HK-2 (cell line): ENCODE measurements at regions not wholly inside any gene's neighbourhood (a gene's known extent, or its start where the extent isn't known, plus 50 kb on each side); places are given as distances from the start of the nearest gene placed in this dataset.

ENCODE experiments used
- DNase-seq: peaks from one replicate; pipeline ENCODE4 v3.0.0-alpha.2; 2018; ENCODE audit not compliant: unreplicated experiment

DNA sequence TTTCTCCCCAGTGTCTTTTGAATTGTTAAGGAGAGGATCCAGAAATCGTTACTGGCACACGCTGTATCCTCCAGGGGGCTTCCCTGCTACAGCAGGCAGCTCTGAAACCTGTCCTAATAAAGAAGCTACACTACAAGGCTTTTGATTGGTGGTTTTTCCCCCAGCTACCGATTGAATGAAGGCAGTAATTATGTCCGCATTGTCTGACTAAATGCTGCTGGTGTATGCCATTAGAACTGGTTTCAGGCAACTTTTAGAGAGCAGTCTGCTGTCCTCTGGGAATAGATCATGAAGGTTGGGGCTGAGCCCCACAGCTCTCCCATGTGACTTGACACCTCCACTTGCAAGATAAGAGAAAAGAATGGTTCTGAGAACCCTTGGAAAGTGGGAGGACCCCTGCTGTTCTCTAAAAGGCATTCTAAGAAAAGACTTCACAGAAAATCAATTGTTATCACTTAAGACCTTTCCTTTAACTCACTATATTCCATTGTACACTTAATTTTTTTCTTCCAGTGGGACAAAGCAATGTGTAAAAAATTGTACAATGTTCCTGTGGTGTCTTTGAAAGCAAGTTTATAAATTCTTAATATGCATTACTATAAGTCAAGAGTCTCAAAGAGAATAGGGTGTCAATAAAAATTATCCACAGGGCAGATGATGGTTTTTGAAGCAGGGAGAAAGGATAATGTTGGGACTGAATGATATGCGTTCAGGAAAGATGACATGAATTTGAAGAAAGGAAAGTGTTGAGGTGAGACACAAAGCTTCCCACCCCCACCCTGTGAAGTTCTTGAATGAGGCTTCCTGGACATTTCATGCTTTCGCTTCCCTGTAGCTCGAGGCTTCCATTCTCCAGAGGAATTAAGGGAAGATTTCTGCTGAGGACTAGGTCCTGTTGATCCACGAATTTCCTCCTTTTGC, 53.0 kb upstream of the DAZL start:
- no peak for DNase-seq

DNA sequence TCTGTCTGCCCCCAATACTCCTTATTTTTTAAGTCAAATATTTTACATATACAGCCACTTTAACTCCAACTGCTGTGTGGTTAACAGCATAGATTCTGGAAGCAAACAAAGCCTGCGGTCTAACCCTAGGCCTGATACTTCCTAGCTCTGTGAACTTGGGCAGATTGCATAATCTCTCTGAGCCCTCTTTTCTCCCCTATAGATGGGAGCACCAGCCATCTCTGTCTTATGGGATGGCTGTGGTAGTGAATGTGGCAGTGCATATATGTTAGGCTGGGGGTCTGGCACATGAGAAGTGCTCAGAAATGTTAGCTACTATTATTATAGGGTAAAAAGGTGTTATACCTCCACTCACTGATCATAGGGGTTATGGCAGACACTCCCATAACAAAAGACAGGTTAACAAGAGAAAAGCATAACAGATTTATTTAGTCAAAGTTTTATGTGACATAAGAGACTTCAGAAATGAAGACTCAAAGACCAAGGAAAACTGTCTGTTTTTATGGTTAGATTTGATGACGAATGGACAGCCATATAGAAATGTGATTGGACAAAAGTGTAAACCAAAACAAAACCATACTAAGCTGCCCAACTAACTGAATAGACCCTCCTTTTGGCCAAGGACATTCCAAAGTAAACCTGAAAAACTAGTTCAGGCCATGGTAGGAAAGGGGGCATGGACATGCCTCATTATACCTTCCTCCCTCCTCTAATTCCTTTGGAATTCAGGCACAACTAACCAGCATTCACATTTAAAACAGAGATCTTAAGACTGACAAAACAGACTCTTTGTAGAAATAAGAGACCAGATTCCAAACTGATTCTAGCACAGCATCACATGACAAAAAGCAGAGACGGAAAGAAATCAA, 53.9 kb upstream of the DAZL start:
- DNase-seq, result no peak

DNA sequence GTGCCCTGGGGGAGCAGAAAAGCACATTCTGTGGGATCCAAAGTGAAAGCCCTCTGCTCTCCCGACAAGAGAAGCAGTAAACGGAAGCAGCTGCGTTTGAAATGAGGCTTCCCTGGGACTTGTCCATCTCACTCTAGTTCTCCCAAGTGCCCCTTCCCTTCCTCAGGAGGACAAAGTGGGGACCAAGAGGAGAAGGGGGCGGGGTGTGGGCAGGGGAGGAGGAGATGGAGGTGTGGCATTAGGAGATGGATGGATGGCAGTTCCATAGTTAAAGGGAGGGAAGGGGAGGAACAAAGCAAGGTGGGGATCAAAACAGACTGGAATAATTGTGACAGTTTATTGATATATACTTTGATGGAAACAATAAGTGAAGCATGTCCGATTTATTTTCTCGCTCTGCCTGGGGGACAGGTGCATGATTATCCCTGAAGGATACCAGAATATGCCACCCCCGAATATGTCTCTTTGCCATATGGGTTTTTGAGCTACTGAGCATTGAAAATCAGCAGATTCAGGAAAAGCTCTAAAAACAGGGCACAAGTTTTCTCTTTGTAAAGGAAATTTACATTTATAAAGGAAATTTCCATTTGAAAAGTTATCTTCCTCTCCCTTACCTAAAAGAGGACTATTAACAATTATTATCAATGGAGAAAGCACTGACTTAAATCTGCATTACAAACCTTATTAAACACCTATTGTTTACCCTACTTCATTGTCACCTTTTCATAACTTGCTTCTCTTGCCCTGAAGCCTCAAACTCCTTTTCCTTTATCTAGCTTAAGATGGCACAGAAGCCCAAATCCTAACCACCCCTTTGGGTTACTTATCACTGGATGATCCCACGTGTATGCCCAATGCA, 58.9 kb upstream of the DAZL start:
- no peak for DNase-seq

DNA sequence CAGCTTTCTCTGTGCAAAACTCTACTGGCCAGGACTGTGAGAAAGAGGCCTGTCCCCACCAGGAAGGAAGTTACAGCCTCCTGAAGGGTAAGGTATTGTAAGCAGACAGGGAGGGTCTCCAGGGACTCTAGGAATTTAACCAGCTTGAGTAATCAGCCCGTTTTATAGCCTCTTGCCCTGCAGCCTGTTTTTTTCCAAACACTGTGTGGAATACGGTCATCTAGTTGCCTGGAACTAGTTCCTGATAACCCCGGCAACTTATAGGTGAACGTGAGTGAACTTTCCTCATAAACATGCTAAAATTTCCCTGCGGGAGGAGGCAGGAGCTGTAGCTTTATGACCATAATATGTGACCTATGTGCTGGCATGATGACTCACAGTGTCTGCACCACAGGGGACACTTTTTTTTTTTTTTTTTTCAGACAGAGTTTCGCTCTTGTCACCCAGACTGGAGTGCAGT, 60.1 kb upstream of the DAZL start:
- DNase-seq, result no peak

DNA sequence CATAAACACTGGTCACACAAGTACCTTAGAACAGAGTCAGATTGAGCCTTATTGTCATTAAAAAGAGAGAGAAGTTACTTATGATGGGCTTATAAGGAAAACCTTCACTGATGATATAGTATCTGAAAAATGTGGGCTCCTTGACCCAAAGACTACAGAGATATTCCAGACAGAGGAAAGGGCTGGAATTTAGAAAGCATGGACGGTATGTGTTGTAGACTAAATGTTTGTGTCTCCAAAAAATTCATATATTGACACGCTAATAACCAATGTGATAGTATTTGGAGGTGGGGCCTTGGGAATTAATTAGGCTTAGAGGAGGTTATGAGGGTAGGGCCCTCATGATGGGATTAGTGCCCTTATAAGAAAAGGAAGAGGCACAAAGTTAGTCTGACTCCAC, 61.0 kb upstream of the DAZL start:
- no peak for DNase-seq

DNA sequence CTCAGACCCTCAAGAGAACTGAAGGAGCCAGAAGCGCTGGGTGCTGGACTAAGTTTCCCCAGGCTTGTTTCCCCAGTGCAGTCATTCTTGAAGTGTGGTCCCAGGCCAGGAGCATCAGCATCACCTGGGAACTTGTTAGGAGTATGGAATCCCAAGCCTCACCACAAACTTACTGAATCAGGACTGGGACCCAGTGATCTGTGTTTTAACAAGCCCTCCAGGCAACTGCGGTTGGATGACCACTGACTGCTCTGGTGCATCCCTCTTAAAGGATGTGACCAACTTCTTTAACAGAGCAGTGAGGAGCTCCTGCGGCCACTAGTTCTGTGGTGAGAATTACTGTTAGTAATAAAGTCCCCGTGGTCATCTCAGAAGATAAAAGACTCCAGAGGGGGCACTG, 62.4 kb upstream of the DAZL start:
- DNase-seq, result no peak

DNA sequence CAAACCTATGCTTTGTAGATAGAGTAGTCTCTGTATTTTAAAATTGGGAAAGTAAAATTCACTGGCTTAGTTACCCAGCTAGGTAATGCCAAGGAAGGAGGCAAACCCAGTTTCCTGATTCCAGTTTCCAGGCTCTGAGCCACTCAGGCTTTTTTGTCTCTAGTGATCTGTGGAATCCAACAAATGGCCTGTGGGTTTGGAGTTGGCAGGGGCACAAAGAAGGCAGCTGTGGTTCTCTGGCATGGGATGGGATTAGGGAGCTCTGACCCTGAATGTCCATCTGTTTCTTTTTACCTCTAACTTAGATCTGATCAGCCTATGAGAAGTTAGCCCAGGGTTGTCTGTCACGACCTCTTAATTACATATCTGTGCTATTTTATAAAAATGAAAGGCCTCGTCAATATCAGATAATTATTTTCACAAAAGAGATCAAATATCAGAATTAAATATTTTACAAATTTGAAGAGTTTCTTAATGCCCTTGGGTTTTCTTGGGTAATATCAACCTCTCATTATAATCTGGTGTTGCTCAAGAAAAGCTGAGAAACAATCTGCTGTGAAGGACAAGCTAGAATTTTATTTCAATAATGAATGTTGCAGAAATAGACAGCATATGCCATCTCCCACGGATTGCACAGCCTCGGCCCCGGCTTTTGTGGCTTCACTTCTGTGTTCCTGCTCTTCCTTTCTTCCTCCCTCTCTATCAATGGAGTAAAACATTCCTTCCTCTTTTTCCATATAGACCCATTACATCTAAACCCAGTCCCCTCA, 63.7 kb upstream of the DAZL start:
- no peak for DNase-seq

DNA sequence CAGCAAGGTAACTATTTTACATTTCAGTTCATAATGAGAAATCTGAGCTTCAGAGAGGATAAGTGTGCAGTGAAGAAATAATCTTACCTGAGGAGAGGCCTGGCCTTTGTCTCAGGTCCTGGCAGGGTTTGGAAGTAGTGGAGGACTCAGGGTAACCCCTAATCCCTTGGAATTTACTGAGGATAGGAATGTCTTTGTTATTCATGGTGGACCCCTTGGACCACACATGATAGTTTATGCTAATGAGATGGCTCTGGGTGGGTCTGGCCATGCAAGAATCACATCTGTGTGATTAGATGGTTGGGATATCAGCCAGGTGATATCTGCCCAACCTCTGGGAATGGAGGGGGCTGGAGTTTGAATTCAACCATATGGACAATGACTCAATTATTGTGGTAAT, 65.0 kb upstream of the DAZL start:
- no peak for DNase-seq

DNA sequence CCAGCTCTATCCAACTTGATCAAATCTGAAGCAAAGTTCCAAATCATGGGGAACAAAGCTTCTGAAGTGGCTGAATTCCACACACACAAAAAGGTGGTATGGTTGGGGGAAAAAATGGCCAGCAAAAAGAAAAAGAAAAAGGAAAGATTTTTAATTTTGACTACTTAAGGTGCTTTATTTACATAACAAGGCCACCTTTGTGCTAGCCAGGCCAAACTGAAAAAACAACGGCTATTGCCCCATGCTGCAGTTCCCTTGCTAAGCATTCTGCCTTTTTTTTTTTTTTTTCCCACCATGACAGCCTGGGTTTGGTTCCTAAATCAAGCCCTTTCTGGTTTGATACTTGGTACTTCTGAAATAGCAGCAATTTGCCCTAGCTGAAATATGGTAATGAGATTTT, 66.5 kb upstream of the DAZL start:
- no peak for DNase-seq

DNA sequence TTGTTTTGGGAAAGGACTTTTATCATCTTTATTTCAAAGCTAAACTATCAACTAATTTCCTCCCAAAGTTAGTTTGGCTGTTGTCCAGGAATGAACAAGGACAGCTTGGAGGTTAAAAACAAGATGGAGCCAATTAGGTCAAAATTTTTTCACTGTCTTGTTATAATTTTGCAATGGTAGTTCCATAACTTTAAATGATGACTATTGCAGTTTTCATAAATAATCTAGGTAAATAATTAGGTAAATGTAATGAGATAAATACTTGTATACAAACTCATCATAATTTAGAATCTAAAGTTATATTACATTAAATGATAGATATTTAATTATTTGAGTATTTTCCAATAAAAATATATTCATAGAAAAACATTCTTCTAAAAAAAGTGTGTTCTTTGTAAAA, 68.3 kb upstream of the DAZL start:
- DNase-seq, result no peak

DNA sequence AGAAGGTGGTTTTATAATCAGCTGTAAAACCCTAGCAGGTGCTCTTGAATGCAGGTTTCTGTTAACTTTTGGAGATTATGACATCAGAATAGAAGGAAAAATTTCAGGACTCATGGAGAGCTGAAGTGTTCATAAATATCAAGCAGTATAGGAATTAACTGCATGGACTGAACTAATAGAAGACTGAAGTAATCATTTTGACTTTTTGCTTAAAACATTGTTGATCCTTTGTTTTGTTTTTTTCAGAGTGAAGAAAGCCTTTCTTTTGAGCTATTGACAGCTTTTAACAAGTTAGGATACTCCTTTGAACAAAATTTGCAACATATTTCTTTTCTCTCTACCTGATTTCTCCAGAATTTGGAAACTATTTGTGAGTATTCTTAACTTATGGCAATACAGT, 70.6 kb upstream of the DAZL start:
- DNase-seq, result no peak

DNA sequence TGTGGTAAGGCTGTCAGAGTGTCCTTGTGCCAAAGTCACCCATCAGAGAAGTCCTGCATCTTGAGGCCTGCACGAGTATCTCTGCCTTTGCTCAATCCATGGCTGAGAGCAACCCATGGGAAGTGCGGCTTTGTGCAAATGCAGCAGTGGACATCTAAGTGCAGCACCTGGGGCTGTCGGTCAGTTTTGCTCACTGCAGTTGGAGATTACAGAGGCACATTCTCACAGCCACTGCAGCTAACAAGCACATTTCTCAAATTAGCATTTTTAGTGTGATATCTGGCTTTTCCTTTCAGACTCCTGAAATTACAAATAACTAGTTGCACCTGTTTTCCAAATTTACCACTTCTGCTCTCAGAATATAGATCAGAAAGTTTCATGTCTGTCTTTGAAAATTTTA, 81.5 kb upstream of the DAZL start:
- no peak for DNase-seq

DNA sequence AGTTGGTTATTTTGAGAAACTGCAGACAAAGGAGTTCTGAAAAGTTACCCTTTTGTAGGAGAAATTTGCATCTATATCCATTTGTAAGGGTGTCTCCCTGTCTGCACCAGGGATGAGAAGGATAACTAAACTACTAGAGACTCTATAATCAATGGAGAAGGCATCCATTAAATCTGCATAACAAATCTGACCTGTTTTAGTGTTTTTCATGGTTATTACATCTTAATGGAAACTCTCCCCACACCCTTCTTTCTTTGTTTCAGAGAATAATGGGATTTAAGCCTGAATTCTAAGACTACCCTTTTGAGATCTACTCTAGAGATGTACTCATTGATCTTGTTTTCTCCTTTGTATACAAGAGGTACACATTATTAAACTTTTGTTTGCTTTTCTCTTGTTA, 82.0 kb upstream of the DAZL start:
- DNase-seq, result no peak

DNA sequence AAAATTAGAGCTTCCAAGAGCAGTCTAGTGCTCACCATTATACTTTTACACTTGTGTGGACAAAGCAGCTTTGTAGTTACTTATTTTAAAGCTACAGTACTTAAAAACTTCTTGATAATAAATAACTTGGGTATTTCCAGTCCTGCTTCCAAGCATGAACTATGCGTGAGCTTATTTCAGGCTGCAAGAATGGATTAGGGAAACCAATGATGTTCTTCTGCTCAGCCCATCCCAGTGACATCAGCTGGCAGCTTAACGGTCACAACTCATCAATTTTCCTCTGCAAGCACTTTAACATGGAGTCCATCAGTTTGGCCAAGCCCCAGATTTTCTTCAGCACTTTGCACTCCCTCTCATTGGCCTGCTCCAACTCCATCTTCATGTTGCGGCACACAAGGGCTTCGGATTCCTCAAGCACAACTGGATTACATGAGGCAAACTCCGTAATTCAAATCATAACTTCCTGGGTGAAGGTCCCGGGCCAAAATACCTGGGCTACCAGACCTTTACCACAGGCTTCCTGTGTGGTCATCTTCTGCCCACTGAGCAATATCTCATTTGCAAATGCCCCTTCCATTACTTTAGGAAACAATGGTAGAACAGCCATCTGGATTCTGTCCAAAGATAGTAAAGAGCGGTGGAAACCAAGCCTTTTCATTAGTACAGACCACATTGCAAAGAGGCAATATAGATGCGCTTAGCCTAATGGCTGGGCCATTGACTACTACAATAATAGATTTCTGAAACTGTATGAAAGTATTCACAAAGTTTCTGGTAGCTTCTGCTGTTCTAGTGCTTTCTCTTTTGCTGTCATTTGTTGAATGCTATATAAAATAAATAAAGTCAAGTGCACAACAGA, 87.5 kb upstream of the DAZL start:
- no peak for DNase-seq

DNA sequence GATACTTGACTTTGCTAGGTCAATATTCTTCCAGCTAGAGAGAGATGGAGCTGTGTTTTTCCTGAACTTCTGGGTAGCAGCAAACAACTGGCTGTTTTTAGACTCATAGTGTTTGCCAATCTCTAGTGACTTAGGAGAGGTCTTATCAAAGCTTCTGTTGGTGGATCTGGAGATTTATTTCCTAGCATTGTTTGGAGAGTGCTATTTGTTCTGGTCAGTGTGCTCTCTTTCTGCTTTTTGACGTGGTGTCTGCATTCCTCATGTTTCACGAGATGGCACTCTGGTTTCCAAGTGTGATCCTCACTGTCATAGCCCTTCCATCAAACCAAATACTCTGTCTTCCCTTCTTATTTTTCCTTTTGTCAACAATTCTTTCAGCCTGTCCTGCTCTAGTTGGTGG, 88.6 kb upstream of the DAZL start:
- DNase-seq, result no peak

DNA sequence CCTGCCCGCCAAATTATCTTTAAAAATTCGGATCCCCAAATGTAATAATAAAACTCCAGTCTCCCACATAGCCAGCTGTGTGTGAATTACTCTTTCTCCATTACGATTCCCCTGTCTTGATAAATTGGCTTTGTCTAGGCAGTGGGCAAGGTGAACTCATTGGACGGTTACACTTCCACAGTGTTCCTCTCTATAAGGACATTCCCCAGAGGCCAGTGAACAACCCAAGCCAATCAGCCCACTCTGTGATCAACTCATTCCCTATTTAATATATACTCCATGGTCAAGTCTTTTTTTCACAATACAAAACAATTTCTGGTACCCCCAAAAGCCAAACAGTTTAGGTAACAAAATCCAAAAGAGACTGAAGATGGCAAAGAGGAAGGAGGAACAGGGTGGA, 90.5 kb upstream of the DAZL start:
- DNase-seq, result no peak

DNA sequence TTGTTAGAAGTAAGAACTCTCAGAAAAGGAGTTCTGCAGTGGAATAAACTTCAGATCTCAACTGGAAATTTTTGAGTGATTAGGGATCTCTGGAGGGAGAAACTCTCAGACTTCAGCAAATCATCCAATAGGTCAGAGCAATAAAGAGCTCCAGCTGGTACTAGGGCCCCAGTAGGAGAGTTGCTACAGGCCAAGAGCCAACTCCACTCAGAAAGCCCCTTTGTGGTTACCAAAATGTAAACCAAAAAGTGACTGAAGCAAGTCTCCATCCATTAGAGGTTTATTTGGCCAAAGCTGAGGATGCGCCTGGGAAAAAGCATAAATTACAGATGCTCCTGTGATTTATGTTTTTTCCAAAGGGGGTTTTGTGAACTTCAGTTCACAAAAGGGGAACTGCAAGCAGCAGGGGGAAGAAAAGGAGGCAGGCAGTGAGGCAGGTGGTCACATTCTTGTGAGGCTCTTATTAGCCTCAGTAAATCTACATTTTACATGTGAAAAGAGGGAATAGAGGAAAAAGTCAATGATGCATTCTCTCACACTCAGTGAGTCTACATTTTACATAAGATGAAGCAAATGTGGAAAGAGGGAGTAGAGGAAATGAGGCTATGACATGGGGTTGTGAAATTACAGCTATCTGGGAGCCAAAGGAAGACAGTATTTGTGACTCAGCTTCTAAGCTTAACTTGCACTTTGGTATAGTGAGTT, 92.4 kb upstream of the DAZL start:
- no peak for DNase-seq

DNA sequence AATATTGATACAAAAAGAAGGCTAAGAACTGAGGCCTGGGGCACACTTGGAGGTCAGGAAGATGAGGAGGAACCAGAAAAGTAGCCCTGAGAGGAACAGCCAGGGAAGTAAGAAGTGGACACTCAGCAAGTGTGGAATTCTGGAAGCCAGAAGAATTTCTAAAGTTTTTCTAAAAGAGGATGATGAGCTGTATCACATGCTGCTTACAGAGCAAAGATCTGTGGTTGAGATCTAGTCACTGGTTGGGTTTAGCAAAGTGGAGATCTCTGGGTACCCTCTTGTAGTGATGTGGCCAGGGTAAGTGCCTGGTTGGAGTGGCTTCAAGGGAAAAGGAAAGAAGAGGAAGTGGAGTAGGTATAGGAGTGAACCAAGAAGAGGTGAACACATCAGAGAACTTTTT, 95.4 kb upstream of the DAZL start:
- no peak for DNase-seq

DNA sequence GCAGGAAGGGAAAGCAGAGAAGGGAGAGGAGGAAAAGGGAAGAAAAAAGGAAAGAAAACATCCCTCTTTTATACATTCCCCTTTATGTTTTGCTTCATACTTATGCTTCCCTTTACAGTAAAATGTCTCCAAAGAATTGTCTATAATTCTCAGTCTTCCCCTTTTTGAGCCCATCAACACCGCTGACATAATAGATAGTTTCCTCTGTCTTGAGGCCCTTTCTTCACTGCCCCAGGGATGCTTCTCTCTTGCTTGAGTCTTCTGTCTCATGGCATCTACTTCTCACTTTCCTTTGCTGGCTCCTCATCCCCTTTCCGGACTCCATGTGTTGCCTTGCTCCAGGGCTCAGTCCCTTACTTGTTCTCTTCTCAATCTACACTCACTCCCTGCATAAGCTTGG, 99.7 kb upstream of the DAZL start:
- DNase-seq, result no peak

DNA sequence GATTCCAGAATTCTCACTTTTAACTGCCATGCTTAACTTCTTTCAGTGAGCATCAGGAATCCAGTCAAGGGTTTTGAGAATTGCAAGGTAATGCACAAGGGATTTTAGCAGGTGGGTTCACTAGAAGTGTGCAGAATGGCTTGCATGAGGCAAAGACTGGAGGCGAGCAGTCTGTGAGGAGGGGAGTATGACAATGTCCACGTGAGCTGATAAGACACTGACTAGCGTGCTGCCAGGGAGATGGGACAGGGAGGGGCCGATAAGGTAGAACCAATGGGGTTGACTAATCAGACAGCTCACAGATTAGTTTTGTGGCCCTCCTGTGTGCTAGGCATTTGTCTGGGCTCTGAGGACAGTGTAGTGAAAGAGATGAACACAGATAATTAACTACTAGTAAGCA, 102.0 kb upstream of the DAZL start:
- DNase-seq, result no peak
